IMR-90 (cell line): ENCODE measurements at regions not wholly inside any gene's neighbourhood (a gene's known extent, or its start where the extent isn't known, plus 50 kb on each side); places are given as distances from the start of the nearest gene placed in this dataset.

Experiments used
- ATAC-seq: fragments of 200-7000 bp; cut with Tn5 transposase; 2 replicates; pipeline ENCODE4 v1.9.1; 2020; ENCODE audit warnings: low read depth, mild to moderate bottlenecking, moderate library complexity
- BruUV-seq: library from RNA; stranded (reverse); fragments of 400-500 nt; replicated peaks from 2 replicates; lab custom pipeline; 2021; lab: Mats Ljungman, UMichigan
- CTCF ChIA-PET: fragments of 300-600 bp; formaldehyde crosslinking; extraction: SDS; loops from one replicate; lab custom pipeline; 2021; ENCODE audit warnings: antibody characterized with exemption; lab: Yijun Ruan, JAX
- POLR2A ChIA-PET: fragments of 300-600 bp; sonication (Branson Sonifier 250); formaldehyde crosslinking; loops from one replicate; lab custom pipeline; 2022; ENCODE audit warnings: antibody characterized with exemption; ENCODE audit not compliant: unreplicated experiment; lab: Charles Lee
- DNase-seq: peaks from one replicate; pipeline ENCODE4 v3.0.0; 2013
- H2AFZ ChIP-seq: replicated peaks from 2 replicates; pipeline ENCODE3; 2013; ENCODE audit warnings: low read length, mild to moderate bottlenecking; ENCODE audit not compliant: poor library complexity
- H2AK5ac ChIP-seq: 2 replicates; pipeline ENCODE4 v1.6.1; 2013; ENCODE audit warnings: low read depth, low read length, inconsistent platforms
- H2AK9ac ChIP-seq: replicated peaks from 2 replicates; pipeline ENCODE3; 2013; ENCODE audit warnings: mild to moderate bottlenecking, low read depth, low read length, moderate library complexity; ENCODE audit not compliant: poor library complexity
- H2BK120ac ChIP-seq: 2 replicates; pipeline ENCODE4 v1.6.1; 2013; ENCODE audit warnings: low read depth, low read length, inconsistent platforms
- H2BK15ac ChIP-seq: 3 replicates; pipeline ENCODE4 v1.6.1; 2013; ENCODE audit warnings: low read depth, low read length, inconsistent platforms
- H2BK20ac ChIP-seq: 2 replicates; pipeline ENCODE4 v1.6.1; 2013; ENCODE audit warnings: low read depth, mild to moderate bottlenecking, inconsistent platforms, low read length, moderate library complexity
- H2BK5ac ChIP-seq: 2 replicates; pipeline ENCODE4 v1.6.1; 2013; ENCODE audit warnings: mild to moderate bottlenecking, low read depth, low read length, inconsistent platforms; ENCODE audit not compliant: poor library complexity, severe bottlenecking
- H3K14ac ChIP-seq: replicated peaks from 2 replicates; pipeline ENCODE4 v1.6.1; 2013; ENCODE audit warnings: low read depth, low read length, inconsistent platforms
- H3K18ac ChIP-seq: 2 replicates; pipeline ENCODE4 v1.6.1; 2013; ENCODE audit warnings: low read depth, low read length, control low read depth
- H3K23ac ChIP-seq: 2 replicates; pipeline ENCODE4 v1.6.1; 2013; ENCODE audit warnings: low read depth, low read length, inconsistent platforms
- H3K27ac ChIP-seq: 2 replicates; pipeline ENCODE4 v1.5.1; 2013; ENCODE audit warnings: mild to moderate bottlenecking, control low read depth, low read length; ENCODE audit not compliant: insufficient read depth
- H3K27me3 ChIP-seq: 2 replicates; pipeline ENCODE4 v1.6.1; 2013; ENCODE audit warnings: low read length; ENCODE audit not compliant: control insufficient read depth, insufficient read depth
- H3K36me3 ChIP-seq: 2 replicates; pipeline ENCODE4 v1.6.1; 2013; ENCODE audit warnings: low read length, mixed read lengths; ENCODE audit not compliant: control insufficient read depth, insufficient read depth
- H3K4ac ChIP-seq: 2 replicates; pipeline ENCODE4 v1.6.1; 2013; ENCODE audit warnings: low read depth, low read length, inconsistent platforms
- H3K4me1 ChIP-seq: 2 replicates; pipeline ENCODE4 v1.6.1; 2013; ENCODE audit warnings: low read length, mixed read lengths; ENCODE audit not compliant: control insufficient read depth, insufficient read depth
- H3K4me2 ChIP-seq: 2 replicates; pipeline ENCODE4 v1.6.1; 2013; ENCODE audit warnings: low read depth, mild to moderate bottlenecking, control low read depth, low read length, moderate library complexity
- H3K4me3 ChIP-seq: 2 replicates; pipeline ENCODE4 v1.5.1; 2013; ENCODE audit warnings: low read depth, mild to moderate bottlenecking, control low read depth, low read length, moderate library complexity; ENCODE audit not compliant: insufficient read depth
- H3K56ac ChIP-seq: 2 replicates; pipeline ENCODE4 v1.6.1; 2013; ENCODE audit warnings: low read length, inconsistent platforms; ENCODE audit not compliant: insufficient read depth; ENCODE audit errors: extremely low read depth
- H3K79me1 ChIP-seq, 2 experiments: 2 replicates each; pipeline ENCODE4 v1.6.1; 2013; ENCODE audit warnings: low read length in 2 of 2, inconsistent platforms in 1 of 2, low read depth in 1 of 2
- H3K9ac ChIP-seq: 2 replicates; pipeline ENCODE4 v1.6.1; 2013; ENCODE audit warnings: low read depth, low read length, control low read depth
- H3K9me1 ChIP-seq: 2 replicates; pipeline ENCODE4 v1.6.1; 2013; ENCODE audit warnings: low read length, inconsistent platforms; ENCODE audit not compliant: insufficient read depth
- H3K9me3 ChIP-seq: 2 replicates; pipeline ENCODE4 v1.6.1; 2013; ENCODE audit warnings: low read length; ENCODE audit not compliant: control insufficient read depth, insufficient read depth
- H4K20me1 ChIP-seq: 2 replicates; pipeline ENCODE4 v1.6.1; 2013; ENCODE audit warnings: low read length, inconsistent platforms; ENCODE audit not compliant: insufficient read depth
- H4K5ac ChIP-seq: 2 replicates; pipeline ENCODE4 v1.6.1; 2013; ENCODE audit warnings: mild to moderate bottlenecking, low read depth, low read length, control low read depth
- H4K8ac ChIP-seq, 2 experiments: 2 replicates each; pipeline ENCODE4 v1.6.1; 2013; ENCODE audit warnings: low read depth in 2 of 2, low read length in 2 of 2, control low read depth in 1 of 2, inconsistent platforms in 1 of 2
- H4K91ac ChIP-seq: 2 replicates; pipeline ENCODE4 v1.6.1; 2013; ENCODE audit warnings: low read depth, low read length, inconsistent platforms; ENCODE audit not compliant: insufficient read depth
- BHLHE40 ChIP-seq: fragments of 150-350 bp; IDR thresholded peaks from 2 replicates; pipeline ENCODE4 v1.6.1; 2016; ENCODE audit warnings: mild to moderate bottlenecking, low read depth, low read length
- CEBPB ChIP-seq: IDR thresholded peaks from 2 replicates; pipeline ENCODE4 v1.6.1; 2012; ENCODE audit warnings: low read depth, low read length, improper control_type of control experiment
- CHD1 ChIP-seq: IDR thresholded peaks from 2 replicates; pipeline ENCODE4 v1.6.1; 2012; ENCODE audit warnings: low read depth, low read length, improper control_type of control experiment
- CTCF ChIP-seq: conservative IDR thresholded peaks from 2 replicates; pipeline ENCODE4 v1.5.1; 2012; ENCODE audit warnings: mild to moderate bottlenecking, low read depth, low read length, improper control_type of control experiment
- ELK1 ChIP-seq: fragments of 150-350 bp; IDR thresholded peaks from 2 replicates; pipeline ENCODE4 v1.6.1; 2016; ENCODE audit warnings: low read depth, mild to moderate bottlenecking, low read length, moderate library complexity, borderline replicate concordance
- FOS ChIP-seq: fragments of 150-350 bp; IDR thresholded peaks from 2 replicates; pipeline ENCODE4 v1.6.1; 2016; ENCODE audit warnings: low read depth, low read length
- MAFK ChIP-seq: IDR thresholded peaks from 2 replicates; pipeline ENCODE4 v1.6.1; 2012; ENCODE audit warnings: low read depth, low read length, improper control_type of control experiment
- MAZ ChIP-seq: IDR thresholded peaks from 2 replicates; pipeline ENCODE4 v1.6.1; 2012; ENCODE audit warnings: low read depth, mild to moderate bottlenecking, low read length, improper control_type of control experiment, moderate library complexity, borderline replicate concordance
- MXI1 ChIP-seq: IDR thresholded peaks from 2 replicates; pipeline ENCODE4 v1.6.1; 2012; ENCODE audit warnings: low read depth, mild to moderate bottlenecking, low read length, moderate library complexity, borderline replicate concordance
- NFE2L2 ChIP-seq: fragments of 150-350 bp; IDR thresholded peaks from 2 replicates; pipeline ENCODE4 v1.6.1; 2016; ENCODE audit warnings: low read depth, mild to moderate bottlenecking, low read length
- POLR2A ChIP-seq: IDR thresholded peaks from 2 replicates; pipeline ENCODE4 v1.6.1; 2012; ENCODE audit warnings: mild to moderate bottlenecking, low read depth, low read length
- RAD21 ChIP-seq: IDR thresholded peaks from 2 replicates; pipeline ENCODE4 v1.6.1; 2012; ENCODE audit warnings: low read length, improper control_type of control experiment
- RCOR1 ChIP-seq: IDR thresholded peaks from 2 replicates; pipeline ENCODE4 v1.6.1; 2012; ENCODE audit warnings: mild to moderate bottlenecking, low read length, improper control_type of control experiment; ENCODE audit not compliant: insufficient replicate concordance
- RFX5 ChIP-seq: IDR thresholded peaks from 2 replicates; pipeline ENCODE4 v1.8.0; 2012; ENCODE audit warnings: low read depth, mild to moderate bottlenecking, low read length, moderate library complexity
- SMC3 ChIP-seq: fragments of 150-350 bp; IDR thresholded peaks from 2 replicates; pipeline ENCODE4 v1.6.1; 2016; ENCODE audit warnings: low read depth, mild to moderate bottlenecking, antibody characterized with exemption, low read length, moderate library complexity
- USF2 ChIP-seq: fragments of 150-350 bp; IDR thresholded peaks from 2 replicates; pipeline ENCODE4 v1.6.1; 2017; ENCODE audit warnings: mild to moderate bottlenecking, antibody characterized with exemption, low read length, low read depth
- WGBS, 2 experiments: methylation state at CpG; one replicate each; pipeline versions ENCODE4 v1.1.5 to v1.1.7; 2013; ENCODE audit warnings: missing lambda C conversion rate in 2 of 2; ENCODE audit not compliant: insufficient read length in 1 of 2; ENCODE audit errors: extremely low coverage in 2 of 2; 5-methylcytosine and 5-hydroxymethylcytosine counted together
- dilution Hi-C: fragments of 300-500 bp; cut with HindIII; formaldehyde crosslinking; loops from one replicate; pipeline ENCODE4 v1.14.3; 2018; ENCODE audit warnings: low sequenced_read_pairs; ENCODE audit not compliant: unreplicated experiment
- in situ Hi-C: fragments of 300-500 bp; cut with MboI; formaldehyde crosslinking; loops from 3 replicates; pipeline ENCODE4 v1.14.3; 2019; ENCODE audit warnings: low sequenced_read_pairs, inconsistent platforms, mixed read lengths
- intact Hi-C: fragments of 100-400 bp; cut with micrococcal nuclease; formaldehyde crosslinking; loops from 2 replicates; pipeline ENCODE4 v1.10.0; 2022

- Histone ChIP-seq H2BK5ac (no peak overlapping the region), H3K4me1 (no peaks in the 10 kb centered on the region), H2BK20ac (no peak overlapping the region), H2AK9ac (no peak overlapping the region), H3K56ac (no peak overlapping the region), H2AK5ac (no peak overlapping the region), H3K18ac (no peak overlapping the region), H3K9ac (no peak overlapping the region), H3K9me3 (no peaks in the 10 kb centered on the region), H2AFZ (no peak overlapping the region), H3K4ac (no peak overlapping the region), H3K23ac (no peak overlapping the region), H3K27me3 (no peaks in the 10 kb centered on the region), H2BK15ac (no peak overlapping the region), H3K4me3 (no peak overlapping the region), H4K20me1 (no peaks in the 10 kb centered on the region), H3K14ac (no peak overlapping the region), H2BK120ac (no peak overlapping the region), H3K9me1 (no peaks in the 10 kb centered on the region), H3K36me3 (no peaks in the 10 kb centered on the region), H3K27ac (no peak overlapping the region), H4K5ac (no peak overlapping the region), H4K8ac (no peak overlapping the region), H3K79me1 (no peaks in the 10 kb centered on the region), H4K91ac (no peak overlapping the region), H3K4me2 (no peak overlapping the region)
- DNase-seq, result no peak
- intact Hi-C loops, result no loop called here
- ATAC-seq, result no peak
- no TSS peak for BruUV-seq
- CTCF ChIA-PET, result no interaction called here
- TF ChIP-seq MAFK (no peak), ELK1 (no peak), MAZ (no peak), SMC3 (no peak), CEBPB (no peak), POLR2A (no peak), USF2 (no peak), RAD21 (no peak), FOS (no peak), NFE2L2 (no peak), RCOR1 (no peak), CHD1 (no peak), BHLHE40 (no peak), MXI1 (no peak), CTCF (no peak), RFX5 (no peak)
- in situ Hi-C loops, result no loop called here
- POLR2A ChIA-PET, result no interaction called here
- dilution Hi-C loops, result no loop called here
- no CpG with 5 or more reads among the region's 1 CpG for WGBS, 2 experiments
Observed at GRCh38 chr1:79744746-79745145, 738.2 kb upstream of the ADGRL4 start.
